GM12865 (cell line): ENCODE measurements at regions not wholly inside any gene's neighbourhood (a gene's known extent, or its start where the extent isn't known, plus 50 kb on each side); places are given as distances from the start of the nearest gene placed in this dataset.

Experiments used
- DNase-seq: peaks from one replicate; pipeline ENCODE4 v3.0.0; 2010; ENCODE audit warnings: low read depth
- H3K4me3 ChIP-seq: 2 replicates; pipeline ENCODE4 v1.5.1; 2011; ENCODE audit warnings: mild to moderate bottlenecking, low read depth, low read length, control low read depth
- CTCF ChIP-seq: IDR thresholded peaks from 2 replicates; pipeline ENCODE4 v1.5.1; 2011; ENCODE audit warnings: low read length, control low read depth, low read depth, inconsistent platforms; ENCODE audit not compliant: insufficient read depth; ENCODE audit errors: missing control alignments

- no peak for TF ChIP-seq CTCF
- DNase-seq, result no peak
- no peak overlapping the region for H3K4me3 ChIP-seq
These were observed 354.2 kb upstream of the ADAMTS16 start for GRCh38 chr5:4785971-4786370.

DNA sequence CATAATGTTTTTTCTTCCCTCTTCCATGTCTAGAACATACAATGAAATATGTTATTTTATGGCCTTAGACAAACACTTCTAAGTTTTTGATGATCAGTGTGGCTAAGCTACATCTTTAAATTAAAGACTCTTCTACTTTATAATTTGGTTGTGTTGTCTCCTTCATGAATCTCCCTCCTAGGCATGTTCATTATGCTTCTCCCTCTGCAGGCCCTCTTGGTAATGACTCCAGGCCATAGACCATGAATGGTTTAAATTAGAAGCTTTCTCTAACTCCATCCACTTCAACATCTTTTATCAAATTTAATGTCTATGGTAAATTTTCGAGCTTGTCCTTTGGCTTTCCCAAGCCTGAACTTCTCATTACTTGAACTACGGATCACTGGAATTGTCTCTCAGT is 342.7 kb upstream of the ADAMTS16 start:
- no peak for TF ChIP-seq CTCF
- no peak overlapping the region for H3K4me3 ChIP-seq
- no peak for DNase-seq

GRCh38 chr5:4802044-4802443 is 338.1 kb upstream of the ADAMTS16 start:
- no peak for DNase-seq
- no peak for TF ChIP-seq CTCF
- no peak overlapping the region for H3K4me3 ChIP-seq

- no peak for TF ChIP-seq CTCF
- no peak overlapping the region for H3K4me3 ChIP-seq
- no peak for DNase-seq
These were observed 335.3 kb upstream of the ADAMTS16 start for GRCh38 chr5:4804691-4805360.

GRCh38 chr5:4815002-4815401 is 325.1 kb upstream of the ADAMTS16 start:
- DNase-seq, result no peak
- no peak for TF ChIP-seq CTCF
- H3K4me3 ChIP-seq, result no peak overlapping the region

GRCh38 chr5:4817767-4818166 is 322.4 kb upstream of the ADAMTS16 start:
- no peak overlapping the region for H3K4me3 ChIP-seq
- TF ChIP-seq CTCF, result no peak
- DNase-seq, result no peak

DNA sequence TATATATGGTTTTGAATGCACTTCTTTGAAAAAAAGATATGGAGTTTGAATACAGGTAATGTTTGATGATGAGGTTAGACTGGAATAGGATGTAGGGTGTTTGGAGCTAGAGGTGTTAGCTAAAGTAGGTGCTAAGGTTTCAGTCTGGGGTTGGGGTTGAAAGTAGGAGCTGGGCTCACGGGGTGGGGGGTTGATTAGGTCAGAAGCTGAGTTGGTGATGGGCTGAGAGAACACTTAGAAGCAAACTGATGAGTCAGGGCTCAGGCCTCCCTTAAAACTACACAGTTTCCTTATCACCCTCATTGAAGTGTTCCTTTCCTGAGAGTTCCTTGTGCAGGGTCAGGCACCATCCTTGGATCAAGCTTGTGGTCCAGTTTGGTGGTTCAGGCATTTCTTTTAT is 308.8 kb upstream of the ADAMTS16 start:
- no peak for TF ChIP-seq CTCF
- no peak for DNase-seq
- no peak overlapping the region for H3K4me3 ChIP-seq
